IPS DF 19.7 (cell line): ENCODE measurements at regions not wholly inside any gene's neighbourhood (a gene's known extent, or its start where the extent isn't known, plus 50 kb on each side); places are given as distances from the start of the nearest gene placed in this dataset.
"Not testable (repeated sequence)": the region's sequence is repeated elsewhere in the genome, so short reads cannot be mapped to it uniquely, and the experiment has no call there.

Experiments
- DNase-seq: peaks from one replicate; pipeline ENCODE4 v3.0.0-alpha.2; 2013; ENCODE audit warnings: low read depth, low spot score

DNA sequence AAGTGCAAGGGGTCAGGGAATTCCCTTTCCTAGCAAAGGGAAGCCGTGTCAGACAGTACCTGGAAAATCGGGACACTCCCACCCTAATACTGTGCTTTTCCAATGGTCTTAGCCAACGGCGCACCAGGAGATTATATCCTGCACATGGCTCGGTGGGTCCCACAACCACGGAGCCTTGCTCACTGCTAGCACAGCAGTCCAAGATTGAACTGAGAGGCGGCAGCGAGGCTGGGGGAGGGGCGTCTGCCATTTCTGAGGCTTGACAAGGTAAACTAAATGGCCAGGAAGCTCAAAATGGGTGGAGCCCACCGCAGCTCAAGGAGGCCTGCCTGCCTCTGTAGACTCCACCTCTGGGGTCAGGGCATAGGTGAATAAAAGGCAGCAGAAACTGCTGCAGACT is 76.5 kb upstream of the LINC00632 start:
- not testable (repeated sequence) for DNase-seq

GRCh38 chrX:140608111-140608510 is 101.4 kb upstream of the LINC00632 start:
- DNase-seq: peak; percentile 9

GRCh38 chrX:140602140-140602539 is 97.3 kb upstream of the SOX3 start:
- no peak for DNase-seq

GRCh38 chrX:140599851-140600250 is 95.0 kb upstream of the SOX3 start:
- DNase-seq: no peak

GRCh38 chrX:140589657-140590056 is 84.8 kb upstream of the SOX3 start:
- no peak for DNase-seq

DNA sequence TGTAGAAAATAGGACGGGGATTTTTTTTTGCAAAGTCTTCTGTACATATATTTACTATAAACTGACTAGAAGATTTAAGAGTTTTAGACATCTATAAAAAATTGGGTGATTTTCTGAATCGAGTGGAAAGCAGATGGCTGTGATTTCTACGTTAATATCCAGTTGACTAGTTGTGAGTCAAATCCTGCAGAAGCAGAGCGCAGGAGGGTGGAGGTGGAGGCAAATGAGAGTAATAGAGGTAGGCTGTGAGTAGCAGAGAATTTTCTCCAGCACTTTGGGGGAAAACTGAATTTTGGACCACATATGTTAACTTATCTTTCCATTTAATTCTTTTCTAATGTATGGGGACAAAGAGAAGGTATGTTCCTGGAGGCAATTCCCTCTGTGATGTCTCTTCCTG is 82.1 kb upstream of the SOX3 start:
- no peak for DNase-seq

GRCh38 chrX:140580478-140580877 is 75.6 kb upstream of the SOX3 start:
- DNase-seq: no peak

- DNase-seq: peak; percentile 25
Measured at GRCh38 chrX:140572724-140573123, 67.9 kb upstream of the SOX3 start.

DNA sequence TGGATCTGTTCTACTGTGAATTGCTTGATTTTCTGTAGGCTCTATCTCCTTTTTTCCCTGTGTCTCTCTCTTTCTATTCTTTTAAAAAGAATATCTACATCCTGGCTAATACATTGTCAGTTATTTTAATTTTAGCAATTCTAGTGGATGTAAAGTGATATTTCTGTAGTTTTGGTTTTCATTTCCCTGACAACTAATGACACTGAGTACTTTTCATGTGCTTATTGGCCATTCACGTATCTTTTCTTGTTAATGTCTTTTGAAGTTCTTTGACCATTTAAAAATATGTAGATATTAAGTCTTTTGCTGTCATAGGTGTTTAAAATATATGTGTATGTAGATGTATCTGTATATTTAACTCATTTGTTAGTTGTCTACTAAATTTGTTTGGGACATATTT is 59.0 kb upstream of the SOX3 start:
- DNase-seq: no peak
